ENCODE measurements at regions not wholly inside any gene's neighbourhood (a gene's known extent, or its start where the extent isn't known, plus 50 kb on each side); places are given as distances from the start of the nearest gene placed in this dataset.
"Not testable (repeated sequence)": the region's sequence is repeated elsewhere in the genome, so short reads cannot be mapped to it uniquely, and the experiment has no call there.

DNA sequence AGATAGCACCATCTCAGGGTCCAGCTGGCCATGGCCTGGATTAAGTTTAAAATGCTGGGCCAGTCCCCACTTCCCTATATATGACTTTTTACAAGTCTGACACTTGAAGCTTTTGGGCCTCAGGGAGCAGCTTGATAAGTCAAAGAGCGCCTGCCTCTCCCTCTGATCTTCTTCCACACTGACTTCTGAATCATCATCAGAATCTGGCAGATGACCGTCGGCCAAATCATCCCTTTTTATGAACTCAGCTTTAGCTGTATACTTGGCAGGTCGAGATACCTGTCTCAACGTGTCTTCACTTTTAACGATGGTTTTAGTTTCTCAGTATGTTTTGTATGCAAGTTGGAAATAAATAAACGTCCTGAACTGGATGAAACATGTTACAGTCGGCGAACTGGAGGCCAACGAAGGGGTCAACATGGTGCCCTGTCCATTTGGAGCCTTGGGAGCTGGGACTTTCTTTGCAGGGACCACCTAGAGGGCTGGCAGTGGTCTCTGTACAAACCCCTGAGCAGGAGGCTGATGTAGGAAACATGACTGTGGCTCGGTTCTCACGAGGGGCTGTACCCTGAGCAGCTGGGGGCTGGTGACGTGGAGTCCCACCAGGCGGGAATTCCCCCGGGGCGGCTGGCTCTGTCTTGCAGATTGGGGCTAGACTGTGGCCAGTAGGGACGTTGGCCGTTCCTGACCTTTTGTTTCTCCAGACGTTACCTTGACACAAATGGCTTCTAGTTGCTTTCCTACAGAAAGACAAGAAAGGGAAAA is 153.8 kb upstream of the PRKX start:
- H3K27ac Mint-ChIP-seq (ENCODE audit: unreplicated experiment); H3K4me1 Mint-ChIP-seq; H3K4me3 Mint-ChIP-seq; H3K36me3 Mint-ChIP-seq (ENCODE audit: low read depth); H3K9me3 Mint-ChIP-seq; H3K27me3 Mint-ChIP-seq (ENCODE audit: low read depth); DNase-seq (ENCODE audit: low read depth, low spot score): not testable (repeated sequence)

DNA sequence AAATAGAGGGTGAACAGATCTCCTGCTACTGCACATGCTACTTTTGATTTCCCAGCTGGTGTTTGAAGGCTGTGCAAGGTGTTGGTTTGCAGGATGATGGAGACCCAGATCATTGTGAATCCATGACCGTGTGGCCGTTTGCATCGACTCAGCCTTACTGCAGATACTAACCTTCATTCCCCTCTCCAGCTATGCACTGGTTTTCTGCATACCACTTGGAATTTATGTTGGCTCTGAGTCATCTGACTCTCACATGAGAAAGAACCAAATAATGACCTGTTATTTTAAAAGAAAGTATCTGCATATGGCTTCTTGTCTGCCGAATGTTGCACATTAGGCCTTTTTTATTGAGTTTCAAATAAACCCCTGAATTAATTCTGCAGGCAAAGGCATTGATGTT is 144.9 kb upstream of the PRKX start:
- not testable (repeated sequence) for H3K27me3 Mint-ChIP-seq (ENCODE audit: low read depth); H3K4me1 Mint-ChIP-seq; DNase-seq (ENCODE audit: low read depth, low spot score); H3K36me3 Mint-ChIP-seq (ENCODE audit: low read depth); H3K27ac Mint-ChIP-seq (ENCODE audit: unreplicated experiment); H3K4me3 Mint-ChIP-seq; H3K9me3 Mint-ChIP-seq

DNA sequence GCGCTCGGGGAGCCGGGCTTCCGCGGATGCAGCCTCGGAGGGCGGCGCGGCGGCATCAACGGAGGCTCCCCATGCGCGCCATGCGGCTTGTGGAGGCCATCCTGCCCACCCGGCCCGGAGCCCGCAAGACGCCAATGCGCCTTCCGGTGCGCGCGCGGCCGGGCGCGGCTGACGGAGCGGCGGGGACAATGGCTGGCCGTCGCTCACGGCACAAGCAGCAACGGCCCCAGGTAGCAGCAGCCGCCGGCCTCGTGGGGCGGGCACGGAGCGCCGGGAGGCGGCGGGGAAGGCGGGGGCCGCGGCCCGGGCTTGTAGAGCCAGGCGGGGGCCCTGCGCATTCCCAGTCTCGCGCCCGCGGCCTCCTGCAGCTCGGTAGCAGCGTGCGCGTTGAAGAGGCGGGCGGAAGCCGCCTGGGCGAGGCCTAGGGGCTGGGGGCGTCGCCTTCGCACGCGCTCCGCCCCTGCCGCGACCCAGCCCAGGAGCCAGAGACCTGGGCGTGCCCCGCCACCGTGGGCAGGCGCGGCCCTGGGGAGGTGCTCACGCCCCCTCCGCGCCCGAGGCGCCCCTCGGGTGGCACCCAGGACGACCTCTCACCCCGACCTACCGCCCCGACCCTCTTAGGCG is 130.2 kb upstream of the PRKX start:
- not testable (repeated sequence) for H3K9me3 Mint-ChIP-seq; H3K4me1 Mint-ChIP-seq; H3K36me3 Mint-ChIP-seq (ENCODE audit: low read depth); DNase-seq (ENCODE audit: low read depth, low spot score); H3K27ac Mint-ChIP-seq (ENCODE audit: unreplicated experiment); H3K27me3 Mint-ChIP-seq (ENCODE audit: low read depth); H3K4me3 Mint-ChIP-seq

DNA sequence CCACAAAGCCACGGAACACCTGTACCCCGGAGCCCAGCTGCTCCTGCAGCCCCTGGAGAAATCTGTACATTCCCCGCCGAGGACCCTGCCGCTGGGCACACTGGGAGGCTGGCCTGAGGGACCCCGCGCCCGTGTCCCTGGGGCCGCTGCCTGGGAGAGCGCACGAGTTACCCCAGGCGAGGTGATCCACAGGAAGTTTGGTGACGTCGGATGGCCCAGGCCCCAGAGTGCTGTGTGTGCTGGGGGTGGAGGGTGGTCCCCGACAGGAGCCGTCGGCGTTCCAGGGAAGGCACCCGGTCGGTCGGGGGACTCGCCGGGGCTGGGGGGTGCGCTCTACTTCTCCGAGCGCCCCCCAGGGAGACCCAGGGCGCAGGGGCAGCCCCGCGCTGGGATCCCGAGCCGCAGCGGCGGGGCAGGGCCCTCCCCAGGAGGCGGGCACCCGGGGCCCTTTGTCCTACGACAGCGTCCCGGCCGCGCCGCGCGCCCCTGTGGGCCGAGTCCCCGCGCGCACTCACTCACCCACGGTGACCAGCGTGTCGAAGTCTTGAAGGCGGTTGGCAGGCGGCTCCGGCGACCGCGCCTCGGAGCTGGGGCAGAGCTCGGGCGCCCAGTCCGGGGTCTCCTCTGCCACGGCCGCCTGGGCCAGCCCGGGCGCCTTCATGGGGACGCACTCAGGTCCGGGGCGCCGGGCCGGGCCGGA is 129.5 kb upstream of the PRKX start:
- not testable (repeated sequence) for DNase-seq (ENCODE audit: low read depth, low spot score); H3K4me1 Mint-ChIP-seq; H3K27ac Mint-ChIP-seq (ENCODE audit: unreplicated experiment); H3K4me3 Mint-ChIP-seq; H3K27me3 Mint-ChIP-seq (ENCODE audit: low read depth); H3K36me3 Mint-ChIP-seq (ENCODE audit: low read depth); H3K9me3 Mint-ChIP-seq

DNA sequence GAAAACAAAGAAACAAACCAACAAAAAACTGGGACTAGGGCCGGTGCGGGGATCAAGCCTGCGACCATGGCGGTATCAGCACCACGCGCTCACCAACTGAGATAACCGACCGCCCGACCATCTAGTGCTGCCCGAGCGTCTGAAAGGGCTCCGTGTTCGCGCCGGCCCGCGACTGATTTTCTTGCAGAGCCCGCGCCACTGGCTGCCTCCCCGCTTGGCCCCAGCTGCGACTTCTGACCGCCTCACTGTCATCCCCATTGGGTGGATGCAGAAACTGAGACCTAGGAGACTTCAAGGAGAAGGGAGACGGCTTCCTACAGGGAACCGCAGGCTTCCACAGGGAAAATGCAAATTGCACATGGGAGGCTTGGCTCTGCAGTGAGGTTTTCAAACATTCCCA is 125.3 kb upstream of the PRKX start:
- not testable (repeated sequence) for DNase-seq (ENCODE audit: low read depth, low spot score); H3K27ac Mint-ChIP-seq (ENCODE audit: unreplicated experiment); H3K36me3 Mint-ChIP-seq (ENCODE audit: low read depth); H3K4me3 Mint-ChIP-seq; H3K4me1 Mint-ChIP-seq; H3K27me3 Mint-ChIP-seq (ENCODE audit: low read depth); H3K9me3 Mint-ChIP-seq

DNA sequence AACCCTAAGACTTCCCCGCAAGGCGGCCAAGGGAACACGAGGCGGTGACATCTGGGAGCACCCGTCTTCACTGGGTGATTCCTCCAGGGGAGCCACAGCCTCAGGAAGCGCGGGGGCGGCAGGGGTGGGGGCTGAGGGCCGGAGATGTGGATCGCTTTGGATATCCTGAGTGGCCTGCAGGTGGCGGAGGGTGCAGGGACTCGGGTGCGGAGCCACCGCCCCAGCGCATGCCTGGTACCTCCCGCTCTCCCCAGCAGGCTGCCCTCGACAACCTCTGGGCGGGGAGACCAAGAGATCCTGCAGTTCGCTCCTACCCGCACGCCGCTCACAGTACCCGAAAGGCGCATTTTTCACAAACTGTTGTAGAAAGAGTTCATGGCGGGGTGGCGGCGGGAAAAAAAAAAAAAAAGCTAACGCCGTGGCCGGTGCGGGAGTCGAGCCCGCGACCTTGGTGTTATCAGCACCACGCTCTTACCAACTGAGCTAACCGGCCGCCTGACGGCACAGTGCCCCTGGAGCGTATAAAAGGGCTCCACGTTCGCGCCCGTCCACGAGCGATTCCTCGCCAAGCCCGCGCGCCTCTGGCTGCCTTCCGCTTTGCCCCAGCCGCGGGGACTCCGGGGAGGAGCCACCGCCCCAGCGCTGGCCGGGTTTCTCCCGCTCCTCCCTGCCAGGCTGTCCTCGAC is 124.7 kb upstream of the PRKX start:
- not testable (repeated sequence) for H3K27me3 Mint-ChIP-seq (ENCODE audit: low read depth); H3K9me3 Mint-ChIP-seq; DNase-seq (ENCODE audit: low read depth, low spot score); H3K27ac Mint-ChIP-seq (ENCODE audit: unreplicated experiment); H3K4me3 Mint-ChIP-seq; H3K4me1 Mint-ChIP-seq; H3K36me3 Mint-ChIP-seq (ENCODE audit: low read depth)

DNA sequence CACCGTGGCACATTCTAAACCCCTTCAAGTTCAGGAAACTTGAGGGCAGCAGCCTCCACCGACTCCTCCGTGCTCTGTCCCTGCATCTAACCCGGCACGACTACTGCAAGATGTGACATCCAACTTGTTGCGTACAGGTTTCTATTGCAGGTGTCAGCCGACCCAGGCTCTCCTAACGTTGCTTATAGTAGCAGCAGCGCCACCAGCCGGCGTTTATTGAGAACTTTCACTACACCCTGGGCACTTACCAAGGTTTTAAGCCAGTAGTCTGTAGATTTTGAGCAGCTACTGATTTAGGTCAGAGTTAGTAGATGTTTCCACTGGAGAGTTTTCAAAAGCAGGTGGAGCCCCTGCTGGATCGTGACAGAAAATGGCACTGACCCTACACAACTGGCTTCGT is 123.8 kb upstream of the PRKX start:
- DNase-seq (ENCODE audit: low read depth, low spot score); H3K9me3 Mint-ChIP-seq; H3K27ac Mint-ChIP-seq (ENCODE audit: unreplicated experiment); H3K36me3 Mint-ChIP-seq (ENCODE audit: low read depth); H3K4me1 Mint-ChIP-seq; H3K4me3 Mint-ChIP-seq; H3K27me3 Mint-ChIP-seq (ENCODE audit: low read depth): not testable (repeated sequence)

DNA sequence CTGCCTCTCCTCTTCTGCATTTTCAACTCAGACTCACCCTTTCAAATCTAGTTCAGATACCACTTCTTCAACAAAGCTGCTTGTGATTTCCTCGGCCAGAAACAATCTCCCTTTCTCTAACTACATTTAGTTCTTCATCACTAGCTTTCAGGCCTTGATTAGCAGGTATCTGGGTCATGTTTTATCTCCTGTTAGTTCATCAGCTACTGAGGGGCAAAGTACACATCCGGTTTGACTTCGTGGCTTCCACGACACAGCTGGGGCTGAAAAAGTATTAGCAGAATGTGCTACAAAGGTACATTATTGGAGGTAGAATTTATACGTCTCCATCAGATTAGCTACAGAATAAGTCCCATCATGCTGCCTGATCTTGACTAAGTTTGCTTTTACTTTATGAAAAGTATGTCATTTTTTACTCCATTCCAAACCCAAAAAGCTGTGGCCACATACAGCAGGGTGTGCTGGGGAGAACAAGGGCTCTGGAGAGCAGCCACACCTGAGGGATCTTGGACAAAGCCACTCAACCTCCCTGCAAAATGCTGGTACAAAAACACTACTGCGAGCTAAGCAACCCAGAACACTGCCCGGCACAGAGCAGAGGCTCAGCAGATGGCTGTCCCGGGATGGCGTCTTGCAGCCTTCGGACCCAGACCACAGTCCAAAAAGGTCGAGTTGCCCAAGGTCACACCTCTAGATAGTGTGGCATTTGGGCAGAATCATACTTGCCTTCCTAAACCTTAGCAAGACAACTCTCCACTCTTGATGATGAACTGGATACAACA is 120.5 kb upstream of the PRKX start:
- H3K4me3 Mint-ChIP-seq; H3K4me1 Mint-ChIP-seq; H3K9me3 Mint-ChIP-seq; DNase-seq (ENCODE audit: low read depth, low spot score); H3K27me3 Mint-ChIP-seq (ENCODE audit: low read depth); H3K36me3 Mint-ChIP-seq (ENCODE audit: low read depth); H3K27ac Mint-ChIP-seq (ENCODE audit: unreplicated experiment): not testable (repeated sequence)

DNA sequence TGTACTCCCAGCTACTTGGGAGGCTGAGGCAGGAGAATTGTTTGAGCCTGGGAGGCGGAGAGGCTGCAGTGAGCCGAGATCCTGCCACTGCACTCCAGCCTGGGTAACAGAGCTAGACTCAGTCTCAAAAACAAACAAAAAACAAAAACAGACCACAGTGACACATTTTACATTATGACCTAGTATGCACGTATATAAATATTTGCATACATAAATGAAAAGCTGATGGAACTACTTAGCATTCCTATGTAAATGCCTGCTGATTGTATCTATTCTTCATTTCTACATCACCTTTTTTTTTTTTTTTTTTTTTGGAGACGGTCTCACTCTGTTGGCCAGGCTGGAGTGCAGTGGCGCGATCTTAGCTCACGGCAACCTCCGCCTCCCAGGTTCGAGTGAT is 116.6 kb upstream of the PRKX start:
- not testable (repeated sequence) for H3K27ac Mint-ChIP-seq (ENCODE audit: unreplicated experiment)

DNA sequence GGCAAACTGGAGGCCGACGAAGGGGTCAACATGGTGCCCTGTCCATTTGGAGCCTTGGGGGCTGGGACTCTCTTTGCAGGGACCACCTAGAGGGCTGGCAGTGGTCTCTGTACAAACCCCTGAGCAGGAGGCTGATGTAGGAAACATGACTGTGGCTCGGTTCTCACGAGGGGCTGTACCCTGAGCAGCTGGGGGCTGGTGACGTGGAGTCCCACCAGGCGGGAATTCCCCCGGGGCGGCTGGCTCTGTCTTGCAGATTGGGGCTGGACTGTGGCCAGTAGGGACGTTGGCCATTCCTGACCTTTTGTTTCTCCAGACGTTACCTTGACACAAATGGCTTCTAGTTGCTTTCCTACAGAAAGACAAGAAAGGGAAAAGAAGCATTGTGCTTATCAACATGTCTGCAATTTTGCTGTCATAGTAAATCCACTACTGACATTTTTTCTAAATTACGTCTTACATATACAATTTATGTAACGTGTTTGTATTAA is 115.6 kb upstream of the PRKX start:
- H3K9me3 Mint-ChIP-seq; DNase-seq (ENCODE audit: low read depth, low spot score); H3K27ac Mint-ChIP-seq (ENCODE audit: unreplicated experiment); H3K4me1 Mint-ChIP-seq; H3K4me3 Mint-ChIP-seq; H3K36me3 Mint-ChIP-seq (ENCODE audit: low read depth); H3K27me3 Mint-ChIP-seq (ENCODE audit: low read depth): not testable (repeated sequence)

More for the DNA sequence above, 116.6 kb upstream of the PRKX start:
- not testable (repeated sequence) for DNase-seq (ENCODE audit: low read depth, low spot score); H3K4me1 Mint-ChIP-seq; H3K27me3 Mint-ChIP-seq (ENCODE audit: low read depth); H3K36me3 Mint-ChIP-seq (ENCODE audit: low read depth); H3K9me3 Mint-ChIP-seq; H3K4me3 Mint-ChIP-seq

DNA sequence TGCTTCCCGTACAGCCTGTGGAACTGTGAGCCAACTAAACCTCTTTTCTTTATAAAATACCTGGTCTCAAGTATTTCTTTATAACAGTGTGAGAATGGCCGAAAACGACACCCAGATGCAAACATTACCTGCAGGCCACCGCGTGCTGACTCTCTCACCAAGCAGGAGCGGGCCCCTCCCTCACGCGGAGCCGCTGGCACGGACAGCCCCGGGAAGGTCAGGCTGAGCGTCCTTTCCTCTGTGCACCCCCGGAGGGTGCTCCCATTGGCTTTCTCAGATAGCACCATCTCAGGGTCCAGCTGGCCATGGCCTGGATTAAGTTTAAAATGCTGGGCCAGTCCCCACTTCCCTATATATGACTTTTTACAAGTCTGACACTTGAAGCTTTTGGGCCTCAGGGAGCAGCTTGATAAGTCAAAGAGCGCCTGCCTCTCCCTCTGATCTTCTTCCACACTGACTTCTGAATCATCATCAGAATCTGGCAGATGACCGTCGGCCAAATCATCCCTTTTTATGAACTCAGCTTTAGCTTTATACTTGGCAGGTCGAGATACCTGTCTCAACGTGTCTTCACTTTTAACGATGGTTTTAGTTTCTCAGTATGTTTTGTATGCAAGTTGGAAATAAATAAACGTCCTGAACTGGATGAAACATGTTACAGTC is 115.1 kb upstream of the PRKX start:
- H3K36me3 Mint-ChIP-seq (ENCODE audit: low read depth); H3K27ac Mint-ChIP-seq (ENCODE audit: unreplicated experiment); H3K27me3 Mint-ChIP-seq (ENCODE audit: low read depth): not testable (repeated sequence)

DNA sequence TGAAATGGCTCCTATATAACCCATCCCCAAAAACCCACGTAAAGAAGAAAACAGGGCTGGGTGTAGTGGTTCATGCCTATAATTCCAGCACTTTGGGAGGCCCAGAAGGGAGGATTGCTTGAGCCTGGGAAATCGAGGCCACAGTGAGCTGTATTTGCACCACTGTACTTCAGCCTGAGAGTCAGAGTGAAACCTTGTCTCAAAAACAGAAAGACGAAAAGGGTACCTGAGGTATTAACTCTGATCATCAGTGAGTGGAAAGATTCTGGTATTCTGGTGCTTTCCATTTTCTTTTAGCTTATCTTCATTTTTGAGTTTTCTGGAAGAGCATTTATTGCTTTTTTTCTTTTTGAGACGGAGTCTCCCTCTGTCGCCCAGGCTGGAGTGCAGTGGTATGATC is 110.6 kb upstream of the PRKX start:
- H3K36me3 Mint-ChIP-seq (ENCODE audit: low read depth): peaks cover 15% of the 10 kb centered on the region
- H3K27ac Mint-ChIP-seq (ENCODE audit: unreplicated experiment); H3K9me3 Mint-ChIP-seq; DNase-seq (ENCODE audit: low read depth, low spot score); H3K27me3 Mint-ChIP-seq (ENCODE audit: low read depth); H3K4me1 Mint-ChIP-seq; H3K4me3 Mint-ChIP-seq: not testable (repeated sequence)

More for the DNA sequence above, 115.1 kb upstream of the PRKX start:
- not testable (repeated sequence) for H3K4me3 Mint-ChIP-seq; H3K9me3 Mint-ChIP-seq; H3K4me1 Mint-ChIP-seq; DNase-seq (ENCODE audit: low read depth, low spot score)

Measured in neural crest cell (in vitro differentiated cells).